Fibroblast of skin of right biceps (primary cell): ENCODE measurements at regions not wholly inside any gene's neighbourhood (a gene's known extent, or its start where the extent isn't known, plus 50 kb on each side); places are given as distances from the start of the nearest gene placed in this dataset.
"Not testable (repeated sequence)": the region's sequence is repeated elsewhere in the genome, so short reads cannot be mapped to it uniquely, and the experiment has no call there.

ENCODE experiments used
- DNase-seq: peaks from one replicate; pipeline ENCODE4 v3.0.0-alpha.2; 2013

GRCh38 chr6:112464901-112465665 is 118.0 kb downstream of the RFPL4B start:
- DNase-seq: no peak

- DNase-seq: peak; percentile 89
These were observed 119.4 kb downstream of the RFPL4B start for GRCh38 chr6:112466373-112467151.

GRCh38 chr6:112468359-112468758 is 121.2 kb downstream of the RFPL4B start:
- peak; percentile 89 for DNase-seq

GRCh38 chr6:112469306-112469705 is 122.2 kb downstream of the RFPL4B start:
- no peak for DNase-seq

GRCh38 chr6:112470376-112470775 is 123.2 kb downstream of the RFPL4B start:
- peak; percentile 36 for DNase-seq

- no peak for DNase-seq
These were observed 123.8 kb downstream of the RFPL4B start for GRCh38 chr6:112470950-112471349.

- peak; percentile 92 for DNase-seq
These were observed 128.0 kb downstream of the RFPL4B start for GRCh38 chr6:112475083-112475482.

GRCh38 chr6:112477125-112477524 is 130.0 kb downstream of the RFPL4B start:
- DNase-seq: no peak

- DNase-seq: peak; percentile 22
These were observed 130.9 kb downstream of the RFPL4B start for GRCh38 chr6:112478036-112478435.

- not testable (repeated sequence) for DNase-seq
These were observed 132.8 kb downstream of the RFPL4B start for GRCh38 chr6:112479975-112480374.

GRCh38 chr6:112480553-112480952 is 133.4 kb downstream of the RFPL4B start:
- DNase-seq: peak; percentile 65

- no peak for DNase-seq
These were observed 134.1 kb downstream of the RFPL4B start for GRCh38 chr6:112481211-112481610.

- DNase-seq: no peak
These were observed 135.2 kb downstream of the RFPL4B start for GRCh38 chr6:112482373-112482772.

GRCh38 chr6:112485120-112485826 is 138.1 kb downstream of the RFPL4B start:
- DNase-seq: no peak

GRCh38 chr6:112485827-112486212 is 138.7 kb downstream of the RFPL4B start:
- peak; percentile 60 for DNase-seq

GRCh38 chr6:112486454-112486853 is 139.3 kb downstream of the RFPL4B start:
- DNase-seq: no peak

- DNase-seq: no peak
These were observed 141.1 kb downstream of the RFPL4B start for GRCh38 chr6:112488238-112488637.

- DNase-seq: peak; percentile 76
These were observed 154.6 kb downstream of the RFPL4B start for GRCh38 chr6:112501705-112502104.

- DNase-seq: peak; percentile 47
These were observed 155.4 kb downstream of the RFPL4B start for GRCh38 chr6:112502351-112503090.

GRCh38 chr6:112503091-112503596 is 156.0 kb downstream of the RFPL4B start:
- DNase-seq: peak; percentile 24

- DNase-seq: no peak
These were observed 157.5 kb downstream of the RFPL4B start for GRCh38 chr6:112504621-112505020.

GRCh38 chr6:112511441-112511840 is 164.3 kb downstream of the RFPL4B start:
- peak; percentile 15 for DNase-seq

GRCh38 chr6:112513175-112513574 is 166.0 kb downstream of the RFPL4B start:
- DNase-seq: no peak
